Suprapubic skin (tissue), 4 donors: ENCODE measurements at regions not wholly inside any gene's neighbourhood (a gene's known extent, or its start where the extent isn't known, plus 50 kb on each side); places are given as distances from the start of the nearest gene placed in this dataset.
"Not testable (repeated sequence)": the region's sequence is repeated elsewhere in the genome, so short reads cannot be mapped to it uniquely, and the experiment has no call there.

Source experiments
- DNase-seq, 2 donors: peaks; one replicate each; pipeline ENCODE4 v3.0.0-alpha.2; 2019; ENCODE audit warnings: low spot score in 2 of 2
- H3K27ac ChIP-seq: fragments of 200-600 bp; sonication (generic); one replicate; pipeline ENCODE4 v1.5.1; 2019
- H3K27me3 ChIP-seq: fragments of 200-600 bp; sonication (generic); one replicate; pipeline ENCODE4 v1.5.1; 2019
- H3K36me3 ChIP-seq: fragments of 200-600 bp; sonication (generic); one replicate; pipeline ENCODE4 v1.5.1; 2019
- H3K4me1 ChIP-seq: fragments of 200-600 bp; sonication (generic); one replicate; pipeline ENCODE4 v1.5.1; 2019
- H3K4me3 ChIP-seq: fragments of 200-600 bp; sonication (generic); one replicate; pipeline ENCODE4 v1.5.1; 2019; ENCODE audit warnings: mild to moderate bottlenecking
- H3K9me3 ChIP-seq: fragments of 200-600 bp; sonication (generic); one replicate; pipeline ENCODE4 v1.5.1; 2019
- EP300 ChIP-seq: sonication (generic); formaldehyde crosslinking; IDR thresholded peaks from one replicate; pipeline ENCODE4 v1.6.1; 2017; ENCODE audit warnings: antibody characterized with exemption
- POLR2A ChIP-seq, 2 donors: fragments of 450-650 bp; IDR thresholded peaks; one replicate each; pipeline ENCODE4 v1.6.1; 2017; ENCODE audit warnings: antibody characterized with exemption in 2 of 2, mild to moderate bottlenecking in 2 of 2, moderate library complexity in 2 of 2
- POLR2AphosphoS5 ChIP-seq, 3 donors: sonication (generic); formaldehyde crosslinking; IDR thresholded peaks; one replicate each; pipeline ENCODE4 v1.6.1; 2017; ENCODE audit warnings: antibody characterized with exemption in 3 of 3
- WGBS: methylation state at CpG from one replicate; pipeline ENCODE4 v1.1.5; 2018; 5-methylcytosine and 5-hydroxymethylcytosine counted together
- TF ChIP-seq, protein P1 (sequence below), 2 donors: fragments of 200-600 bp in 1 of 2; fragments of 450-650 bp in 1 of 2; sonication (generic) in 1 of 2; IDR thresholded peaks; one replicate each; pipeline ENCODE4 v1.5.1; 2016 to 2019; ENCODE audit warnings: antibody characterized with exemption in 2 of 2, mild to moderate bottlenecking in 1 of 2, moderate library complexity in 1 of 2

DNA sequence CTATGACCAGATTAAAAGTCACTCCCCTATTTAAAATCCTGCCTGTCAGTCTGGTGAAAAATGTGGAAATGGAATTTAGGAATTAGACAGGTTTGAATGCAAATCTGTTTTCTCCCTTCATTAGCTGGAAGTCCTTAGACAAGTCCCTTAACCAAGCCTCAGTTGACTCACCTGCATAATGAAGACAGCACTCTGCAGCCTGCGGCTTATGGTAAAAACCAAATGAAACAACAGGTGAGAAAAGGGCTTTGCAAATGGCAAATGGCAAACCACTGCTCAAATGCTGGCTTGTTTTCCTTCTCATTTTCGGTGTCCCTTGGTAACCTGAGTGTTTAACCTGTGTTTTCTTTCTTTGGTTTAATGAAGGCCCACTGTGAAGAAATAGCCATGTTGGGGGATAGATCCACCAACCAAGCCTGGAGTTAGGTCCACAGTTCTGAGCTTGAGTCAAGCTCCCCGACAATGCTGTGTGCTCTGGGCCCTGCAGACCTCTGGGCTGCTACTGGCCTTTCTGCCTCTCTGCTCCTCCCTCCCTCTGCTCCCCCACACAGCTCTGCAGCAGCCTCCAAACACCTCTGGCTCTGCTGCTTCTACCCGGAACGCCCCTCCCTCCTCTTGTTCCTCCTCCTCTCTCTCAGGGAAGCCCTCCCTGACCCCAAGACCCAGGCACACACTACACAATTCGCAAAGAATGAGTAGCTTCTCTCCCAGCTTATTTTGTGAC lies 641.8 kb downstream of the MATN1 start:
- 72% methylated on average over 6 of the region's 6 CpGs for WGBS
- no peaks in the 10 kb centered on the region for H3K36me3 ChIP-seq
- no peak overlapping the region for H3K4me3 ChIP-seq
- no peaks in the 10 kb centered on the region for H3K9me3 ChIP-seq
- DNase-seq: no peak
- H3K27me3 ChIP-seq: peaks cover 17% of the 10 kb centered on the region
- peaks cover 25% of the 10 kb centered on the region for H3K4me1 ChIP-seq
- no peak overlapping the region for H3K27ac ChIP-seq
- TF ChIP-seq, protein P1, sequence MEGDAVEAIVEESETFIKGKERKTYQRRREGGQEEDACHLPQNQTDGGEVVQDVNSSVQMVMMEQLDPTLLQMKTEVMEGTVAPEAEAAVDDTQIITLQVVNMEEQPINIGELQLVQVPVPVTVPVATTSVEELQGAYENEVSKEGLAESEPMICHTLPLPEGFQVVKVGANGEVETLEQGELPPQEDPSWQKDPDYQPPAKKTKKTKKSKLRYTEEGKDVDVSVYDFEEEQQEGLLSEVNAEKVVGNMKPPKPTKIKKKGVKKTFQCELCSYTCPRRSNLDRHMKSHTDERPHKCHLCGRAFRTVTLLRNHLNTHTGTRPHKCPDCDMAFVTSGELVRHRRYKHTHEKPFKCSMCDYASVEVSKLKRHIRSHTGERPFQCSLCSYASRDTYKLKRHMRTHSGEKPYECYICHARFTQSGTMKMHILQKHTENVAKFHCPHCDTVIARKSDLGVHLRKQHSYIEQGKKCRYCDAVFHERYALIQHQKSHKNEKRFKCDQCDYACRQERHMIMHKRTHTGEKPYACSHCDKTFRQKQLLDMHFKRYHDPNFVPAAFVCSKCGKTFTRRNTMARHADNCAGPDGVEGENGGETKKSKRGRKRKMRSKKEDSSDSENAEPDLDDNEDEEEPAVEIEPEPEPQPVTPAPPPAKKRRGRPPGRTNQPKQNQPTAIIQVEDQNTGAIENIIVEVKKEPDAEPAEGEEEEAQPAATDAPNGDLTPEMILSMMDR (IDR thresholded peaks at IDR 0.05): no peak
- TF ChIP-seq POLR2A (IDR thresholded peaks at IDR 0.05) (no peak), POLR2AphosphoS5 (IDR thresholded peaks at IDR 0.05) (no peak), EP300 (no peak)

DNA sequence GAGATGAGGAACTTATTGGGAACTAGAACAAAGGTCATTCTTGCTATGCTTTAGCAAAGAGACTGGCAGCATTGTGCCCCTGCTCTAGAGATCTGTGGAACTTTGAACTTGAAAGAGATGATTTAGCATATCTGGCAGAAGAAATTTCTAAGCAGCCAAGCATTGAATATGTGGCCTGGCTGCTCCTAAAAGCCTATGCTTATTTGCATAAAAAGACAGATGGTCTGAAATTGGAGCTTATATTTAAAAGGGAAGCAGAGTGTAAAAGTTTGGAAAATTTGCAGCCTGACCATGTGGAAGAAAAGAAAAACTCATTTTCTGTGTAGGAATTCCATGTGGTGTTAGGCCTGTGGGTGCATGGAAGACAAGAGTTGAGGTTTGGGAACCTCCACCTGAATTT lies 647.5 kb downstream of the MATN1 start:
- H3K27me3 ChIP-seq, H3K27ac ChIP-seq: not testable (repeated sequence)

DNA sequence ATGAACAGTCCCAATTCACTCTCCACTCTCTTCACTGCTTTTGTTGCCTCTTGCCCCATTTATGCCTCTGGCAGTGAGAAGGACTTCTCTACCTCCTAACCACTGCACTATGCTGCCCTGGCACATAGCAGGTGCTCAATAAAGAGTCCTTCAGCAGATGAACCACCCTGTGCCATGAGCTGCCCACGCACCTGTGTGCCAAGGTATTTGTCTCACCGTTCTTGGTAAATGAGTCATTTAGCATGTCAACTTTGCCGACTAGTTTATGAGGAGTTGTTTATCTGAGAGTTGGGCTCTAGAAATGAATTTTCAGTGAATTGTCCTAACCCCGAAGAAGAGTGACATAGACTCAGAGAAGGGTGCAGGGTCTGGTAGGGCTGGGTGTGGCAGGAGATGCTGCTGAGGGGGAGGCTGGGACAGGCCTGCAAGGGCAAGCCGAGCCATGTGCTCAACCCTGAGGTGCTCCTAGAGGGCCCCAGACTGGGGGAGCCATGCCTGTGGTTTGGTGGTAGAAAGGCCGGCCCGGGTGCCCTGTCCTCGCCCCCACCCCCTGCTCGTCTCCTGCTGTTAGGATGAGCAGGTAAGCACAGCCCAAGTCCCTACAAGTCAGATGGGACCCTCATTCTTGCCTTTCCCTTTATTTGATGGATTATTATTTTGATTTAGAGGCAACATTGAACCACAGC lies 654.5 kb downstream of the MATN1 start:
- Histone ChIP-seq H3K9me3 (no peaks in the 10 kb centered on the region), H3K4me3 (no peak overlapping the region), H3K4me1 (no peaks in the 10 kb centered on the region), H3K27me3 (no peaks in the 10 kb centered on the region), H3K36me3 (no peaks in the 10 kb centered on the region), H3K27ac (no peak overlapping the region)
- no peak for DNase-seq
- TF ChIP-seq POLR2AphosphoS5 (IDR thresholded peaks at IDR 0.05): no peak
- no peak for TF ChIP-seq POLR2A (IDR thresholded peaks at IDR 0.05)
- TF ChIP-seq, protein P1 (IDR thresholded peaks at IDR 0.05): no peak
- no peak for TF ChIP-seq EP300
- WGBS: 70% methylated on average over 9 of the region's 9 CpGs

More for the DNA sequence above, 647.5 kb downstream of the MATN1 start:
- H3K4me1 ChIP-seq, H3K9me3 ChIP-seq, H3K4me3 ChIP-seq, H3K36me3 ChIP-seq, DNase-seq: not testable (repeated sequence)

DNA sequence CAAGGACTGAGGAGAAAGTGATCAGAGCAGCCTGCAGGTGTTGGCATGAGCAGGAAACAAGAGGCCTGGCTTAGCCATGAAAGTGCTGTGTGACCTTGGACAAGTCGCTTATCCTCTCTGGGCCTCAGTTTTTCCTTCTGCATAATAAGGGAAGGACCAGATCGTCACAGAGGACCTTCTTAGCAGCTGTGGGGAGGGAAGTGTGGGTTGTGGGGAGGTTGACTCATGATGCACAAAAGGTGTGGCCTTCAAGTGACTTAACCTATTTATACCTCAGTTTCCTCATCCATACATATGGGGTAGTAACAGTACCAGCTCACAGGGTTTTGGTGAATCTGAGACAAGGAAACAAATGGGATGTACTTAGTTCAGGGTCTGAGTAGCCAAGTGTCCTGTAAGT lies 658.8 kb downstream of the MATN1 start:
- no peak overlapping the region for H3K27ac ChIP-seq
- H3K36me3 ChIP-seq: no peaks in the 10 kb centered on the region
- WGBS: 75% methylated on average over 2 of the region's 2 CpGs
- TF ChIP-seq POLR2A (IDR thresholded peaks at IDR 0.05) (no peak), POLR2AphosphoS5 (IDR thresholded peaks at IDR 0.05) (no peak), EP300 (no peak)
- TF ChIP-seq, protein P1 (IDR thresholded peaks at IDR 0.05): no peak
- no peak for DNase-seq
- no peak overlapping the region for H3K4me3 ChIP-seq
- no peaks in the 10 kb centered on the region for H3K4me1 ChIP-seq
- H3K9me3 ChIP-seq: no peaks in the 10 kb centered on the region
- no peaks in the 10 kb centered on the region for H3K27me3 ChIP-seq

DNA sequence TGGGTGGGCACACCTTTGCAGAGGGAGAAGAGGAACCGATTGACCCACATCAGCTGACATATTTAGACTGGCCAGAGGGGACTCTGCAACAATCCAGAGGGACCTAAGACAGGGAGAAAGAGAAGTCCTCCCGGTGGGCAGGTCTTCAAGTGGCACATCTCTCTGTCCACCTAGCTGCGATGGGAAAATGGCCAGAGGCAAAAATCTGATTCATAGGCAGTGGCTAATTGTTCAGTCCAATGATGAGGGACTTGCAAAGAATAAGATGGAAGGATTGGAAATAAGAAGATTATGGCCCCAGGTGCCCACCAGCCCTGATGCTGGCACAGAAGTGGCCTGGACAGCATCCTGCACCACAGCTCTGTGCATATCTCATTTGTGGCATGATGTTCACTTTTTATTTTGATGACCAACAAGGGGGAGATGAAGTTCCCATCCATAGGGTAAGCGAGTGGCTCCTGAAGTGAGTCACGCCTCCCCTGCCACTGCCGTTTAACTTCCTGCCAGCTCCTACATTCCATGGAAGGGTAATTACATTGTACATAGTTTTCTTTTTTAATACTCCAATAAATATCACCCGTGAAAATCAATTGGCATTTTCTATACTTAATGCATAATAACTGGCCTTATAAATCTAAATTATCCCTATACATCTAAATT lies 659.6 kb downstream of the MATN1 start:
- peaks cover 8% of the 10 kb centered on the region for H3K27me3 ChIP-seq
- H3K9me3 ChIP-seq: no peaks in the 10 kb centered on the region
- 72% methylated on average over 7 of the region's 7 CpGs for WGBS
- H3K27ac ChIP-seq: no peak overlapping the region
- DNase-seq: no peak
- no peaks in the 10 kb centered on the region for H3K4me1 ChIP-seq
- no peaks in the 10 kb centered on the region for H3K36me3 ChIP-seq
- no peak overlapping the region for H3K4me3 ChIP-seq
- TF ChIP-seq EP300 (no peak), POLR2AphosphoS5 (IDR thresholded peaks at IDR 0.05) (no peak)
- TF ChIP-seq, protein P1 (IDR thresholded peaks at IDR 0.05): no peak
